Stomach (tissue), 8 donors: ENCODE measurements at regions not wholly inside any gene's neighbourhood (a gene's known extent, or its start where the extent isn't known, plus 50 kb on each side); places are given as distances from the start of the nearest gene placed in this dataset.

Source experiments
- DNase-seq, 2 donors: peaks; one replicate each; pipeline versions ENCODE4 v3.0.0 to v3.0.0-alpha.2; 2013 to 2019
- H3K27ac ChIP-seq, 5 donors: fragments of 200-600 bp in 4 of 5; sonication (generic) in 4 of 5; one replicate each; pipeline ENCODE4 v1.5.1; 2013 to 2019; ENCODE audit warnings: mild to moderate bottlenecking in 1 of 5, moderate library complexity in 1 of 5
- H3K27me3 ChIP-seq, 3 donors: fragments of 200-600 bp; sonication (generic); one replicate each; pipeline ENCODE4 v1.5.1; 2017 to 2019; ENCODE audit warnings: mixed run types in 1 of 3
- H3K36me3 ChIP-seq, 4 donors: fragments of 200-600 bp; sonication (generic); 1 replicate in 3 of 4; 2 replicates in 1 of 4; pipeline ENCODE4 v1.5.1; 2016 to 2019
- H3K4me1 ChIP-seq, 4 donors: fragments of 200-600 bp; sonication (generic); one replicate each; pipeline ENCODE4 v1.5.1; 2016 to 2019
- H3K4me3 ChIP-seq, 4 donors: fragments of 200-600 bp; sonication (generic) in 3 of 4; one replicate each; pipeline ENCODE4 v1.5.1; 2016 to 2019; ENCODE audit warnings: mild to moderate bottlenecking in 1 of 4
- H3K9me3 ChIP-seq, 4 donors: fragments of 200-600 bp; sonication (generic); one replicate each; pipeline ENCODE4 v1.5.1; 2016 to 2019
- EP300 ChIP-seq: sonication (generic); formaldehyde crosslinking; IDR thresholded peaks from one replicate; pipeline ENCODE4 v1.6.1; 2017; ENCODE audit warnings: antibody characterized with exemption
- POLR2A ChIP-seq, 4 donors: fragments of 450-650 bp; IDR thresholded peaks; one replicate each; pipeline ENCODE4 v1.6.1; 2016; ENCODE audit warnings: antibody characterized with exemption in 4 of 4, control low read depth in 2 of 4, mild to moderate bottlenecking in 1 of 4, moderate library complexity in 1 of 4
- POLR2AphosphoS5 ChIP-seq, 3 donors: sonication (generic); formaldehyde crosslinking; IDR thresholded peaks; one replicate each; pipeline ENCODE4 v1.6.1; 2016; ENCODE audit warnings: antibody characterized with exemption in 3 of 3
- WGBS, 5 donors: extraction: QIAGEN DNeasy Blood & Tissue Kit in 3 of 5; methylation state at CpG; one replicate each; pipeline versions ENCODE4 v1.1.5 to v1.1.7; 2013 to 2018; 5-methylcytosine and 5-hydroxymethylcytosine counted together
- intact Hi-C: fragments of 100-400 bp; cut with DNase I; formaldehyde crosslinking; loops from one replicate; pipeline ENCODE4 v1.15.1; 2023; ENCODE audit warnings: low total_unique reads
- TF ChIP-seq, protein P1 (sequence below), 7 experiments: fragments of 450-650 bp in 4 of 7; fragments of 200-600 bp in 3 of 7; sonication (generic) in 3 of 7; IDR thresholded peaks; one replicate each; pipeline ENCODE4 v1.5.1; 2016 to 2019; ENCODE audit warnings: antibody characterized with exemption in 7 of 7, control low read depth in 2 of 7, mild to moderate bottlenecking in 1 of 7
- donor health status: healthy with polysubstance abuse.
- donor health status: Bipolar disorder and iron deficiency.
- donor health status: healthy.

DNA sequence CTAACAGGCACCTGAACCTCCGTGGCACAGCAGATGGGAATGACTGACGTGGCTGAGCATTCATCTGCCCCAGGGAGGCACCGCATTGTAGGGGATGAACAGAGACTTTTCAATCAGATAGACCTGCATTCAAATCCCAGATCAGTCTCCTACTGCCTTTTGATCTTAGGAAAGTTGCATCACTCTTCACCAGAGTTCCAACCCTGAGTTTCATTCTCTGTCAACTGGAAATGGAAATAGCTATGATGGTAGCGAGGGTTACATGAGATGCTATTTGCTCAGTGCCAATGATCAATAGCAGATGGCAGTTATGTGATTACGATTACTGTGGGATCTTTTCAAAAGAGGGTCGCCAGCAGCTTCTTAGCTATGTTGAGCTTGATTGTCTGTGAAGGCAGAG lies 189.3 kb upstream of the RFC3 start:
- intact Hi-C loops: no loop called here
- no peak for DNase-seq
- TF ChIP-seq POLR2AphosphoS5 (IDR thresholded peaks at IDR 0.05) (no peak), POLR2A (IDR thresholded peaks at IDR 0.05) (no peak), EP300 (no peak)
- no peaks in the 10 kb centered on the region for H3K9me3 ChIP-seq
- no peak overlapping the region for H3K27ac ChIP-seq
- WGBS, 5 donors: 92 to 99% (median 96%) methylated on average over 6 of the region's 6 CpGs
- H3K36me3 ChIP-seq: no peaks in the 10 kb centered on the region
- H3K4me3 ChIP-seq: no peak overlapping the region
- no peaks in the 10 kb centered on the region for H3K27me3 ChIP-seq
- H3K4me1 ChIP-seq: no peaks in the 10 kb centered on the region

- no peak overlapping the region for H3K27ac ChIP-seq
- no peaks in the 10 kb centered on the region for H3K36me3 ChIP-seq
- no peaks in the 10 kb centered on the region for H3K4me1 ChIP-seq
- intact Hi-C loops: no loop called here
- no peaks in the 10 kb centered on the region for H3K9me3 ChIP-seq
- no peak for TF ChIP-seq POLR2A (IDR thresholded peaks at IDR 0.05)
- TF ChIP-seq POLR2AphosphoS5 (IDR thresholded peaks at IDR 0.05): no peak
- TF ChIP-seq, protein P1, sequence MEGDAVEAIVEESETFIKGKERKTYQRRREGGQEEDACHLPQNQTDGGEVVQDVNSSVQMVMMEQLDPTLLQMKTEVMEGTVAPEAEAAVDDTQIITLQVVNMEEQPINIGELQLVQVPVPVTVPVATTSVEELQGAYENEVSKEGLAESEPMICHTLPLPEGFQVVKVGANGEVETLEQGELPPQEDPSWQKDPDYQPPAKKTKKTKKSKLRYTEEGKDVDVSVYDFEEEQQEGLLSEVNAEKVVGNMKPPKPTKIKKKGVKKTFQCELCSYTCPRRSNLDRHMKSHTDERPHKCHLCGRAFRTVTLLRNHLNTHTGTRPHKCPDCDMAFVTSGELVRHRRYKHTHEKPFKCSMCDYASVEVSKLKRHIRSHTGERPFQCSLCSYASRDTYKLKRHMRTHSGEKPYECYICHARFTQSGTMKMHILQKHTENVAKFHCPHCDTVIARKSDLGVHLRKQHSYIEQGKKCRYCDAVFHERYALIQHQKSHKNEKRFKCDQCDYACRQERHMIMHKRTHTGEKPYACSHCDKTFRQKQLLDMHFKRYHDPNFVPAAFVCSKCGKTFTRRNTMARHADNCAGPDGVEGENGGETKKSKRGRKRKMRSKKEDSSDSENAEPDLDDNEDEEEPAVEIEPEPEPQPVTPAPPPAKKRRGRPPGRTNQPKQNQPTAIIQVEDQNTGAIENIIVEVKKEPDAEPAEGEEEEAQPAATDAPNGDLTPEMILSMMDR (IDR thresholded peaks at IDR 0.05): no peak
- TF ChIP-seq EP300: no peak
- DNase-seq: no peak
- WGBS, 5 donors: 72 to 79% (median 78%) methylated on average over 4 of the region's 4 CpGs
- H3K27me3 ChIP-seq: no peaks in the 10 kb centered on the region
- no peak overlapping the region for H3K4me3 ChIP-seq
These were observed 188.2 kb upstream of the RFC3 start for GRCh38 chr13:33629605-33630360.

GRCh38 chr13:33633701-33634545 lies 184.0 kb upstream of the RFC3 start:
- no peaks in the 10 kb centered on the region for H3K4me1 ChIP-seq
- DNase-seq: peak in 1 of 2 donors; percentile 32
- H3K36me3 ChIP-seq: no peaks in the 10 kb centered on the region
- H3K27ac ChIP-seq: no peak overlapping the region
- intact Hi-C loops: no loop called here
- no peaks in the 10 kb centered on the region for H3K27me3 ChIP-seq
- 68 to 77% (median 74%) methylated on average over 3 of the region's 3 CpGs for WGBS, 5 donors
- H3K4me3 ChIP-seq: no peak overlapping the region
- no peak for TF ChIP-seq POLR2AphosphoS5 (IDR thresholded peaks at IDR 0.05)
- no peaks in the 10 kb centered on the region for H3K9me3 ChIP-seq

DNA sequence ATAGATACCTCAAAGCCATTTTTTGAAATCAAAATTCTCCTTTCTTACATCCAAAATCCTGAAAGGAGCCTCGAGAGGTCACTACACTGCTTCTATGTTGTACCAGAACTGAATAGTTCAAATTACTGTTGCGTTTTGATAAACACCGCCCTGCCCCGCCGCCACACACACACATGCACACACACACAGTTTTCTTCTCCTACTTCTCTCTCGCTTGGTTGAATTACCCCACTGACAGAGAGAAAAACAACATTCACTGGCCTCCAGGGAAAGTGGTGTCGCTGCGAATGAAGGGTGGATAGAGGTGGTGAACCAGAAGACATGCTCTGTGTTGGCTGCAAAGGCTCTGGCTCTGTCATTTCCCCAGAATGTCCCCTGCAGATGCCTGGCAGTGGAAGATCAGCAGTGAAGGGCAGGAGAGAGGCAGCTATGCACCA lies 183.4 kb upstream of the RFC3 start:
- Histone ChIP-seq H3K27me3 (no peaks in the 10 kb centered on the region), H3K4me1 (peaks cover 0 to 6% (median 1%) of the 10 kb centered on the region in 4 donors), H3K9me3 (no peaks in the 10 kb centered on the region), H3K4me3 (no peak overlapping the region), H3K27ac (peak overlapping the region in 2 of 5 donors; percentile 2 to 17), H3K36me3 (no peaks in the 10 kb centered on the region)
- TF ChIP-seq POLR2A (IDR thresholded peaks at IDR 0.05): no peak
- TF ChIP-seq, protein P1 (IDR thresholded peaks at IDR 0.05): no peak
- no peak for TF ChIP-seq EP300
- no peak for TF ChIP-seq POLR2AphosphoS5 (IDR thresholded peaks at IDR 0.05)
- intact Hi-C loops: no loop called here
- 46 to 74% (median 63%) methylated on average over 8 of the region's 8 CpGs for WGBS, 5 donors
- peak in 1 of 2 donors; percentile 51 for DNase-seq

DNA sequence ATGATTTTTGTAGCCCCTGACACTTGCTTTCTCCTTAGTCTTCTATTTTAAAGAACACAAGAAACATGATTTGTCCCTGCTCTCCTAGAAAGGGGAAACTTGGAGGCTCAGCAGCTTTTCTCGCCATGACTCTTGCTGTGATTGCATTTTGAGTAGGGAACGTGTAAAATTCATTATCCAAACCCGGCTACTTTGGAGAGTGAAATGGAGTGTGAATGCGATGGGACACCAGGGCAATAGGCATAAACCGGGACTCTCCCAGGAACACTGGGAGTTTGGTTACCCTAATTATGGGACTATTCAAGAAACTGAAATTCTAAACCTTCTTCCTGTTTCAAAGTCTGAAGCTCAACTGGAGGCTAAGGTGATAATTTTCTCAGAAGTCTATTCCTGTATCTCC lies 181.7 kb upstream of the RFC3 start:
- DNase-seq: no peak
- Histone ChIP-seq H3K4me3 (no peak overlapping the region), H3K27ac (no peak overlapping the region), H3K27me3 (no peaks in the 10 kb centered on the region), H3K4me1 (peaks cover 0 to 8% (median 2%) of the 10 kb centered on the region in 4 donors), H3K9me3 (no peaks in the 10 kb centered on the region), H3K36me3 (no peaks in the 10 kb centered on the region)
- TF ChIP-seq, protein P1 (IDR thresholded peaks at IDR 0.05): no peak
- TF ChIP-seq POLR2A (IDR thresholded peaks at IDR 0.05): no peak
- intact Hi-C loops: no loop called here
- WGBS, 5 donors: 84 to 92% (median 86%) methylated on average over 5 of the region's 5 CpGs
